ENCODE measurements at regions not wholly inside any gene's neighbourhood (a gene's known extent, or its start where the extent isn't known, plus 50 kb on each side); places are given as distances from the start of the nearest gene placed in this dataset.

DNA sequence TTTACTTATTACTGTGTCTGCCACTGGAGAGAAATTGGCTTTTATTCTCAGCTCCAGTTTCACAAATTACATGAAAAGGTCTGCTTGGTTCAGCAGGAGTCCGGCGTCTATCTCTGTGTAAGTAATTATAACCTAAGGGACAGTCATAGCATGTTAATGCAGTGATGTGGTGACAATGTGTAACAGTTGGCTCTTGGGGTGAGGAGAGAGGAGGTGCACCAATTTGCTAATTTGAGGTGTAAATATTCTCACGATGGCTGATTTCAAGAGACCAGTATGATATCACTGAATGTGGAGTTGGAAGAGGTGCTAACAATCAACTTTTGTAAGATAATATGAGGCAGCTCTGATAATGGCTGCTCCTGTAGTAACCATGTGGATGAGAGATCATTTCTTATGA lies 86.1 kb downstream of the CTH start:
- Histone ChIP-seq H2AK5ac (ENCODE audit: insufficient read length, low read length) (no peak overlapping the region), H3K9ac (ENCODE audit: extremely low read depth, insufficient read length, low read length) (no peak overlapping the region), H2BK5ac (ENCODE audit: insufficient read length, low read length) (no peak overlapping the region), H3K4ac (ENCODE audit: low read depth, low read length) (no peak overlapping the region), H2BK120ac (ENCODE audit: low read depth, low read length, poor library complexity, severe bottlenecking) (no peak overlapping the region), H3T11ph (ENCODE audit: low read length) (no peak overlapping the region), H3K23ac (ENCODE audit: insufficient read length, low read depth, low read length) (no peak overlapping the region), H3K79me2 (ENCODE audit: insufficient read depth, low read length) (no peaks in the 10 kb centered on the region), H3K79me1 (ENCODE audit: insufficient read depth, low read depth, low read length, poor library complexity, severe bottlenecking) (no peaks in the 10 kb centered on the region), H2AFZ (ENCODE audit: low read length) (no peak overlapping the region), H4K8ac (replicated peaks; ENCODE audit: insufficient read length, low read depth, low read length) (no peak overlapping the region), H3K4me2 (ENCODE audit: insufficient read depth, insufficient read length, low read length) (no peak overlapping the region), H3K56ac (ENCODE audit: insufficient read length, low read depth, low read length) (no peak overlapping the region), H4K20me1 (ENCODE audit: control insufficient read depth, insufficient read depth, insufficient read length) (no peaks in the 10 kb centered on the region), H3K4me1 (ENCODE audit: insufficient read depth, low read length) (no peaks in the 10 kb centered on the region), H3K23me2 (ENCODE audit: insufficient read length, low read depth, low read length, poor library complexity, severe bottlenecking) (no peaks in the 10 kb centered on the region), H3K27ac (ENCODE audit: insufficient read length, low read depth, low read length) (no peak overlapping the region), H2BK15ac (ENCODE audit: low read depth, low read length) (no peak overlapping the region), H3K27me3 (ENCODE audit: insufficient read depth, low read length) (no peaks in the 10 kb centered on the region), H3K9me3 (ENCODE audit: control insufficient read depth, low read depth, low read length) (no peaks in the 10 kb centered on the region), H3K14ac (ENCODE audit: insufficient read depth, low read length) (no peak overlapping the region), H4K91ac (ENCODE audit: insufficient read length, low read depth, low read length) (no peak overlapping the region), H2BK12ac (ENCODE audit: insufficient read length, low read depth, low read length) (no peak overlapping the region), H4K5ac (ENCODE audit: insufficient read length, low read depth, low read length) (no peak overlapping the region), H2BK20ac (ENCODE audit: low read depth, low read length, poor library complexity, severe bottlenecking) (no peak overlapping the region), H3K18ac (ENCODE audit: insufficient read length, low read depth, low read length) (no peak overlapping the region)
- H3K27ac Mint-ChIP-seq, result no peak overlapping the region
- H3K4me1 Mint-ChIP-seq, result no peaks in the 10 kb centered on the region
- no CpG with 5 or more reads among the region's 3 CpGs for WGBS (ENCODE audit: extremely low coverage, insufficient read length, low lambda C conversion rate)
- DNase-seq, result no peak
- no peak overlapping the region for H3K4me3 Mint-ChIP-seq
- no peaks in the 10 kb centered on the region for H3K36me3 Mint-ChIP-seq (ENCODE audit: insufficient read depth in 1 of 3, low read depth in 3 of 3)
- no peaks in the 10 kb centered on the region; the same call in 1 of the 2 replicates for H3K27me3 Mint-ChIP-seq (ENCODE audit: low read depth)
- TF ChIP-seq, protein P1, sequence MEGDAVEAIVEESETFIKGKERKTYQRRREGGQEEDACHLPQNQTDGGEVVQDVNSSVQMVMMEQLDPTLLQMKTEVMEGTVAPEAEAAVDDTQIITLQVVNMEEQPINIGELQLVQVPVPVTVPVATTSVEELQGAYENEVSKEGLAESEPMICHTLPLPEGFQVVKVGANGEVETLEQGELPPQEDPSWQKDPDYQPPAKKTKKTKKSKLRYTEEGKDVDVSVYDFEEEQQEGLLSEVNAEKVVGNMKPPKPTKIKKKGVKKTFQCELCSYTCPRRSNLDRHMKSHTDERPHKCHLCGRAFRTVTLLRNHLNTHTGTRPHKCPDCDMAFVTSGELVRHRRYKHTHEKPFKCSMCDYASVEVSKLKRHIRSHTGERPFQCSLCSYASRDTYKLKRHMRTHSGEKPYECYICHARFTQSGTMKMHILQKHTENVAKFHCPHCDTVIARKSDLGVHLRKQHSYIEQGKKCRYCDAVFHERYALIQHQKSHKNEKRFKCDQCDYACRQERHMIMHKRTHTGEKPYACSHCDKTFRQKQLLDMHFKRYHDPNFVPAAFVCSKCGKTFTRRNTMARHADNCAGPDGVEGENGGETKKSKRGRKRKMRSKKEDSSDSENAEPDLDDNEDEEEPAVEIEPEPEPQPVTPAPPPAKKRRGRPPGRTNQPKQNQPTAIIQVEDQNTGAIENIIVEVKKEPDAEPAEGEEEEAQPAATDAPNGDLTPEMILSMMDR (conservative IDR thresholded peaks at IDR 0.05), result no peak
- H3K9me3 Mint-ChIP-seq, result no peaks in the 10 kb centered on the region

Measured in H9 (cell line).